Endothelial cell of umbilical vein (primary cell): ENCODE measurements at regions not wholly inside any gene's neighbourhood (a gene's known extent, or its start where the extent isn't known, plus 50 kb on each side); places are given as distances from the start of the nearest gene placed in this dataset.

Experiments used
- BruUV-seq: library from RNA; stranded (reverse); fragments of 400-500 nt; replicated peaks from 2 replicates; lab custom pipeline; 2021; lab: Mats Ljungman, UMichigan
- CTCF ChIA-PET: fragments of 300-600, 350-600 bp; sonication (Branson Sonifier 250); formaldehyde crosslinking; loops from one replicate; lab custom pipeline; 2021; ENCODE audit warnings: antibody characterized with exemption, inconsistent platforms; lab: Charles Lee
- POLR2A ChIA-PET: fragments of 300-600, 350-600 bp; sonication (Branson Sonifier 250); formaldehyde crosslinking; loops from one replicate; lab custom pipeline; 2021; ENCODE audit warnings: antibody characterized with exemption, inconsistent platforms; lab: Charles Lee
- DNase-seq: peaks from one replicate; pipeline ENCODE4 v3.0.0-alpha.2; 2011; ENCODE audit warnings: low read depth, low spot score
- FAIRE-seq: peaks from 2 replicates; lab custom pipeline; 2011; peaks lifted over from hg19 to GRCh38; lab: Jason Lieb, UNC
- H2AFZ ChIP-seq: 2 replicates; pipeline ENCODE4 v1.6.0; 2012; ENCODE audit warnings: low read depth, low read length, control low read depth, inconsistent platforms
- H3K27ac ChIP-seq: 2 replicates; pipeline ENCODE4 v1.5.1; 2011; ENCODE audit warnings: low read depth, mild to moderate bottlenecking, control low read depth, low read length, moderate library complexity; ENCODE audit not compliant: insufficient read depth
- H3K27me3 ChIP-seq, 2 experiments: 2 replicates each; pipeline versions ENCODE4 v1.6.0 to v1.6.1; 2011; ENCODE audit warnings: low read length in 2 of 2, mixed read lengths in 1 of 2; ENCODE audit not compliant: control insufficient read depth in 2 of 2, insufficient read depth in 2 of 2
- H3K36me3 ChIP-seq, 2 experiments: 2 replicates in 1 of 2; 3 replicates in 1 of 2; pipeline ENCODE4 v1.5.1; 2011; ENCODE audit warnings: low read length in 2 of 2, mild to moderate bottlenecking in 1 of 2, moderate library complexity in 1 of 2; ENCODE audit not compliant: control insufficient read depth in 2 of 2, insufficient read depth in 2 of 2; ENCODE audit errors: extremely low read depth in 1 of 2
- H3K4me1 ChIP-seq: 3 replicates; pipeline ENCODE4 v1.5.1; 2011; ENCODE audit warnings: mild to moderate bottlenecking, low read length; ENCODE audit not compliant: control insufficient read depth, insufficient read depth; ENCODE audit errors: extremely low read depth
- H3K4me2 ChIP-seq: 2 replicates; pipeline ENCODE4 v1.6.1; 2011; ENCODE audit warnings: low read length, control low read depth, mixed read lengths; ENCODE audit not compliant: insufficient read depth
- H3K4me3 ChIP-seq, 3 experiments: fragments of 200-600 bp in 1 of 3; sonication (generic), shearing (Covaris generic) in 1 of 3; replicated peaks in 1 of 3; 2 replicates each; pipeline ENCODE4 v1.5.1; 2011 to 2016; ENCODE audit warnings: control low read depth in 3 of 3, low read length in 3 of 3, mild to moderate bottlenecking in 2 of 3, inconsistent platforms in 1 of 3, low read depth in 1 of 3, moderate library complexity in 1 of 3; ENCODE audit not compliant: insufficient read depth in 1 of 3
- H3K79me2 ChIP-seq: 2 replicates; pipeline ENCODE4 v1.6.0; 2012; ENCODE audit warnings: low read length, inconsistent platforms; ENCODE audit not compliant: control insufficient read depth, insufficient read depth
- H3K9ac ChIP-seq: replicated peaks from 2 replicates; pipeline ENCODE3; 2011; ENCODE audit warnings: low read length, control low read depth; ENCODE audit not compliant: insufficient read depth; ENCODE audit errors: extremely low read depth
- H3K9me1 ChIP-seq: replicated peaks from 3 replicates; pipeline ENCODE4 v1.6.0; 2011; ENCODE audit warnings: mild to moderate bottlenecking, low read length; ENCODE audit not compliant: control insufficient read depth, insufficient read depth; ENCODE audit errors: extremely low read depth
- H3K9me3 ChIP-seq: replicated peaks from 2 replicates; pipeline ENCODE4 v1.5.1; 2012; ENCODE audit warnings: low read length, inconsistent platforms; ENCODE audit not compliant: control insufficient read depth, insufficient read depth
- H4K20me1 ChIP-seq: replicated peaks from 2 replicates; pipeline ENCODE3; 2011; ENCODE audit warnings: mild to moderate bottlenecking, low read length; ENCODE audit not compliant: control insufficient read depth, insufficient read depth; ENCODE audit errors: extremely low read depth
- CTCF ChIP-seq, 2 donors: IDR thresholded peaks; 1 replicate in 1 of 2; 2 replicates in 1 of 2; pipeline ENCODE4 v1.5.1; 2011; ENCODE audit warnings: low read length in 2 of 2, mild to moderate bottlenecking in 2 of 2, moderate library complexity in 2 of 2, control low read depth in 1 of 2, inconsistent platforms in 1 of 2, low read depth in 1 of 2; ENCODE audit not compliant: insufficient read depth in 1 of 2; ENCODE audit errors: extremely low read depth in 1 of 2
- EZH2 ChIP-seq: IDR thresholded peaks from 2 replicates; pipeline ENCODE4 v1.6.1; 2012; ENCODE audit warnings: borderline replicate concordance, low read depth, mild to moderate bottlenecking, moderate library complexity, low read length, inconsistent platforms; ENCODE audit not compliant: severe bottlenecking
- FOS ChIP-seq: IDR thresholded peaks from 2 replicates; pipeline ENCODE4 v1.6.1; 2011; ENCODE audit warnings: mild to moderate bottlenecking, low read length, moderate library complexity, borderline replicate concordance; ENCODE audit not compliant: insufficient read depth
- GATA2 ChIP-seq: IDR thresholded peaks from 2 replicates; pipeline ENCODE4 v1.7.0; 2011; ENCODE audit warnings: low read depth, mild to moderate bottlenecking, moderate library complexity, mixed read lengths, low read length; ENCODE audit not compliant: insufficient read length, insufficient read depth
- MAX ChIP-seq: IDR thresholded peaks from 2 replicates; pipeline ENCODE4 v1.6.1; 2011; ENCODE audit not compliant: insufficient read depth, insufficient read length
- MYC ChIP-seq: IDR thresholded peaks from one replicate; pipeline ENCODE4 v1.6.1; 2011; ENCODE audit warnings: mild to moderate bottlenecking, low read depth, low read length
- POLR2A ChIP-seq: IDR thresholded peaks from 2 replicates; pipeline ENCODE4 v1.6.1; 2012; ENCODE audit warnings: low read depth, mild to moderate bottlenecking, control low read depth, low read length
- POLR2AphosphoS5 ChIP-seq: IDR thresholded peaks from 2 replicates; pipeline ENCODE4 v1.6.1; 2012; ENCODE audit warnings: low read depth, mild to moderate bottlenecking, control low read depth, low read length, moderate library complexity; ENCODE audit not compliant: insufficient read depth
- dilution Hi-C: fragments of 300-500 bp; cut with MboI; formaldehyde crosslinking; loops from one replicate; pipeline ENCODE4 v1.15.0; 2019; ENCODE audit warnings: low sequenced_read_pairs; ENCODE audit not compliant: extremely low pct_ligation_motif_present
- intact Hi-C: fragments of 100-400 bp; cut with micrococcal nuclease; formaldehyde crosslinking; loops from one replicate; pipeline ENCODE4 v1.10.0; 2022

- no peak overlapping the region for H3K9ac ChIP-seq
- no peak for TF ChIP-seq POLR2A
- TF ChIP-seq EZH2, result no peak
- TF ChIP-seq MYC, result no peak
- TF ChIP-seq POLR2AphosphoS5, result no peak
- TF ChIP-seq CTCF (IDR thresholded peaks at IDR 0.05; ENCODE audit: extremely low read depth in 1 of 2, insufficient read depth in 1 of 2, low read depth in 1 of 2, low read length in 2 of 2), result no peak
- TF ChIP-seq FOS, result no peak
- no peak for TF ChIP-seq GATA2
- TF ChIP-seq MAX, result no peak
- no peak overlapping the region for H2AFZ ChIP-seq
- dilution Hi-C loops (no loop called here), intact Hi-C loops (no loop called here)
- no peaks in the 10 kb centered on the region for H3K9me3 ChIP-seq
- H3K4me3 ChIP-seq, result no peak overlapping the region
- H3K27me3 ChIP-seq, result no peaks in the 10 kb centered on the region
- no peaks in the 10 kb centered on the region for H4K20me1 ChIP-seq
- no peak overlapping the region for H3K4me2 ChIP-seq
- H3K36me3 ChIP-seq, result peaks cover 0 to 3% of the 10 kb centered on the region in 2 experiments
- peaks cover 40% of the 10 kb centered on the region for H3K4me1 ChIP-seq
- no peaks in the 10 kb centered on the region for H3K9me1 ChIP-seq
- H3K27ac ChIP-seq, result no peak overlapping the region
- DNase-seq (no peak), FAIRE-seq (no peak)
- POLR2A ChIA-PET, result no interaction called here
- no TSS peak for BruUV-seq
- CTCF ChIA-PET, result interaction anchor here (2.8 kb wide), 1 partner anchor 33 kb away, joined by 10 read pairs; no protein-coding TSS in a partner anchor
- peaks cover 89% of the 10 kb centered on the region for H3K79me2 ChIP-seq
Observed at GRCh38 chr3:159771865-159772611, 216.6 kb upstream of the IL12A start.
